NCI-H1105 treated with DMSO at 0.1 percent for 48 hours (cell line): ENCODE measurements at regions not wholly inside any gene's neighbourhood (a gene's known extent, or its start where the extent isn't known, plus 50 kb on each side); places are given as distances from the start of the nearest gene placed in this dataset.
A peak's percentile ranks its signal among the peaks of the same experiment; 100 is the strongest.

Experiments
- DNase-seq: peaks from one replicate; lab custom pipeline; 2025; lab: John Stamatoyannopoulos, UW

DNA sequence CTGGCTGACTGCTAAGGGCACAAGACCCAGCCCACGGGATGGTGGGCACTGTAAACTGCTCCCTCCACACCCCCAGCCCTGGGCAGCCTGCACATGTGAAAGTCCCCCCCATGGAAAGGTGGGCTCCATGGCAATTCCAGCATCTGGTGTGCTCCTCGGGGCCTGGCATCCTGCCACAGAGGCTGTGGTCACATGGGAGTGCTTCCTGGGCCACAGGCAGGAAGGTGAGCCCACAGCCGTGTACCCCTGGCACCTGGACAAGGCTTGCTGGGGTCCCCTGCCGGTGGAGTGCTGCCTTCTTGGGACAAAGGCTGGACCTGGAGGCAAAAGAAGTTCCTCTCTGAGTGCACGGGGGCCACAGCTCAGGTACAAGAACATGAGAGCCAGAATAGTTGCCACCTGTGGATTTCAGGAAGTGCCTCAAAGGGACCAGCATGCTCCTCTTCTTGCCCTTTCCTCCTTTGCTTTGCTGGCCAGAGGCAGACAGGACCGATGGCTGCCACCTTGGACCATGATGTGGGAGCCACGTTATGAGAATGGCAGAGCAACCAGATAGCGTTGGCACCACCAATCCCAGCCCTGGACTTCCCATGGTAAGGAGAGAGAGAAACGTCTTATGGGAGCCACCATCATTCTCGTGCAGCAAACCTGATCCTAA is 120.2 kb upstream of the MLN start:
- peak; percentile 11 for DNase-seq

DNA sequence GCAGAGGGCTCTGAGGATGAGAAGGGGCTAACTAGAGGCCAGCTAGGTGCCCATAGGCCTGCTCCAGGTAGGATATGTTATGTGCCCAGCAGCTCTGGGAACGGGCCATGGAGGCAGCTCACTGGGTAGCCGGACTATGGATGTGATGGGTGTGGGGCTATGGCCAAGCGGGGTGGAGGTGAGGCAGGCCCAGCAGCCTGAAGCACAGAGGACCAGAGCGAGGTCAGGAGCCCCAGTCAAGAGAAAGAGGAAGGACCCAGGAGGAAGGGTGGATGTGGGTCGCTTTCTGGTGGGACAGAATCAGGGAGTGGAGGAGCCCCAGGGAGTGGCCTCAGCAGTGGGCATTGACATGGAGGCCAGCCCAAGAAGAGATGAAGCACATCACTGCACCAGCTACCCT is 117.9 kb upstream of the MLN start:
- no peak for DNase-seq

DNA sequence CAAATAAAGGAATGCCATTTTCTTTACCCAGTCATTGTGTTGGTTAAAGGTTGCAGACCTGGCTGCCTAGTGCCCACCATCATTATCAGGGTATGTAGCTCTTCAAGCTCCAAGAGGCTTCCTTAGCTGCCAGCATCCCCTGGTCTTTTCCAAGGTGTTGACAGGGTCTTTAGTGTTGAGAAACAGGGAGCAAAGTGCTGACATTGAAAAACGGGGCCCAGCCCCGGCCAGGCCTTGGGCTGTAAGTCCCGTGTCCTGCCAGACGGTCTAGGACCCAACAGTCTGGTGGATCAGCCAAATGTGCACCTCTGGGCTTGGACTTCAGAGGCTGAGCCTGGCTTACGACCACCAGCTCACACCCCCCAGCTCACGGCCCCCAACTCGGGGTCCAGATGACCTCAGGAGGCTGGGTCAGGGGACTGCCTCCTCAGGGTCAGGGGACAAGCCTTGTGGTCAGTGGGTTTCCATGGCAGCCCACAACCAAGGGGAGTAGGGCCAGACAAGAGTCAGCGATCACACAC is 114.4 kb upstream of the MLN start:
- DNase-seq = no peak

DNA sequence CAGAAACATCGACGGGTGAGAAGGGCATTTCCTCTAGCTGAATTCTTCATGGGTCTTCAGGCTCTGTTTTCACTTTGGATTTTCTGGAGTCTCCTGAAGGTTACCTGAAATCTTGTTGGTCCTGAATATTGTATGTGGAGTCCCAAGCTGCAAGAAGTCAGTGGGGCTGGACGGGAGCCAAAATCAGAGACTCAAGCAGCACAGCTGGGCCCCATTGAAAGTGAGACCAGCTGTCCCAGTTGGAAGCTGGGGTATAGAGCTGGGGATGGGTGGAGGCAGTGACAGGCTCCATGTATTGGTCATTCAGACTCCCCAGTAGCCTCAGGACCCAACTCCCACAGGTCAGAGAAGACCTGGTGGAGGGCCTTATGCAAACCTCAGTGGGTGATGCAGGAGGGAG is 111.3 kb upstream of the MLN start:
- DNase-seq = no peak

DNA sequence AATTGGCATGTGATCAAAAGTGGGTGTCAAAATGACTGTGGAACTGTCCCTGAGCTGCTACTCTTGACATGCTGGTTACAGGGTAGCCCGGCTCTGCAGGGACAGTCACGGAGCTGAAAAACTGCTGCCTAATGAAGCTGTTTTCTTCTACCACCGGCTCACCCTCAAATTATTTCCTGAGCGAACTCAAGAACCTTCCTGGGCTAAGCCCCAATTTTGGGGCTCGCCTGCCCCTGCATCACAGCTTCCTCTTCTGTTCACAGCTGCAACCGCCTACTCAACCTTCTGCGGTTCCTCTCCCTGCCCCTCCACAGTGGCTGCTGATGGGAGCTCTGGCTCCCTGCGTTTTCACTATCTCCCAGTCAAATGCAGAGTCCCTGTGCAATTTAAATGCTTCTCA is 110.8 kb upstream of the MLN start:
- DNase-seq = no peak

DNA sequence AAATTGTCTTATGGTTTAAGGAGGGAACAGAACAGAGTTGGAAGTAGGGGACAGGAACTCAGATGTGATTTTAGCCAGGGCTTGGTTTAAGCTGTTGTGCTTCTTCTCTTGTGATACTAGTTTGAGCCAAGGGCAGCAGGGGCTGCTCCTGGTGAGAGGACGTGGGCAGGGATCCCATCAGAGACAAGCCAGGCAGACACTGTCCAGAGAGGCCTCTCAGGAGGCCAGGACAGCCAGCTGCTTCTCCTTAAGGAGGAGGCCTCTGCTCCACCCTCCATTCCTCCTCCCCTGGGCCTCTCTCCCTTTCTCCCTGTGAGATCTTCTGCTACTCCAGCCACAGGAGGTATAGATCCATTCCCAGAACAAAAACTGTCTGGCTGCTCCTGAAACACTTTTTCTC is 108.4 kb upstream of the MLN start:
- DNase-seq = no peak

DNA sequence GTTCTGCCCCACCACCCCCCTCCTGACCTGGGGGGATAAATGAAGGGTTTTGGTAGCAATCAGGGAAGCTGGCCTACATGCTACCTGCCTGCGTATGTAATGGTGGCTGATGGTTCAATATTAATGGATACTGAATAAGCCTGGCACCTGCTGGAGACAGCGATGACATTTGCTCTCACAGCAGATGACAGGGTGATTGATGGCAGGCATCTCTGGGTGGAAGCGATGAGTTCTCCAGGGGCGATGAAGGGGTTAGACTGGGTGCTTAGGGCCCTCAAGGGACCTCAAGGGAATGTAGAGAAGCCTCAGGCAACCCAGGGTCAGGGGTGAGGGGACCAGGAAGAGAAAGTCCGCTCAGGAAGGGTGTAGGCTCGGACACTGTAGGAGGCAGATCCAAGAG is 107.7 kb upstream of the MLN start:
- no peak for DNase-seq

DNA sequence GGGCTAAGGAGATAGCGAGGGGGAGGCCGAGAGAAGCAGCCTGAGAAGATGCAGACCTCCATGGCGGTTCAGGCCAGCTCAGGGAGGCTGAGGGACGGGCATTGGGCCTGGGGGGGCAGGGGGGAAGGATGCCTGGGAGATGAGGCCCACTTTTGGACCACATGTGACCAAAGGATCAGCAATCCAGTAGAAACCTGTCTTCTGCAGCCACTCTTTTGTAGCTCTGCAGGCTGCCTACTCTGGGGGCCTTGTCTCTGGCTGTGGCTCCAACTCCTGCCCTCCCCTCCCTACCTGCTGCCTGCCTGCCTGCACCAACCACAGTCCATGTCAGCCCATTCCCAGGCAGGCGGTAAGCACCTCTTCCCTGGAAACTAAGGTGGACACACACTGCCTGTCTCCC is 106.8 kb upstream of the MLN start:
- DNase-seq = no peak

DNA sequence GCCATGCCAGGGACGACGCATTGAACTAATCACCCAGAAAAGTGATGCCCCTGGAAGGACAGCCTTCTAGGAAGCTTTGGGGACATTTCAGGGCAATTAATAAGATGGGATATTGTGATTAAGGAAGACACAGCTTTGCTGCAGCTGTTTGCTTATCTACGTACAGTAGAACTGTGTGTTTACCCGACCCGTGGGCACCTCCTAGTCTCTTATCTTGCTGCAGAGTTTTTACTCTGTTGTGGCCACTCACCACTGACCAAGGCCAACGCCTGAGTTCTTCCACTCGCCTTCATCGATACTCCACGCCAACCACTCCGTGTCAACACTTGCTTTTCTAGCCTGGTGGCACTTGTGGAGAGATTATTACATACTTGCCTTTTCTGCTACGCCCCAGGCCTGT is 105.9 kb upstream of the MLN start:
- no peak for DNase-seq

DNA sequence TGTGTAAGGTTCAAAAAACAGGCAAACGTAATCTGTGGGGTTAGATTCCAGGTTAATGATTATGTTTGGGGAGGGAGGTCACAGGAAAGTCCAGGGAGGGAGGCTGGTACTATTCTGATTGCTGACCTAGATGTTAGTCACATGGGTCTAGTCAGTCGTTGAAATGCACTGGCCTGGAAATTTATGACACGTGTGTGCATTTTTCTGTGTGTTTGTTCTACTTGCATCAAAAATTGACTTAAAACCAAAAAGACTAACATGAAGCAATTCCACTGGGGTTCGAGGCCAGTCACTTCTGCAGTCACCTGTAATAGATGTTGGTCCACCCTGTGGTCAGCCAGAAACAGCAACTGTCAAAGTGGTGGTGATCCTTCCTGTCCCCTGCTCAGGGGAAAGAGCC is 104.2 kb upstream of the MLN start:
- no peak for DNase-seq

DNA sequence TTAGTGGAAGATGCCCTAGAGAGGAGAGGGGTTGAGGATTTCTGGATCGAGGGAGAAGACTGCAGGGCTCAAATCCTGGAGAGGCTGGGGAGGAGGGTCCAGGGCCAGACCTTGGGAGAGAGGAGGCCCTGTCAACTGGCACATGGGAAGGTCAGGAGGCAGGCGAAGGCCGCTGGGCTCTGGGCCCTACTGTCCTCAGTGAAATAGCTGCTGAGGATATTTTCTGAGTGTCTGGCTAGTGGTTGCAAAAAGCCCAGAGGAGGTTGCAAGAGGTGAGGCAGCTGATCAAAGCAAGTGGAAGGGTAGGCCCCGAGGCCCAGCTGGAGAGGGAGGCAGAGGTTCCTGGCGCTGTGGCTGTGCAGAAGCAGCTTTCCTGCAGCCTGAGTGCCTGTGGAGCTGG is 103.4 kb upstream of the MLN start:
- DNase-seq = no peak

DNA sequence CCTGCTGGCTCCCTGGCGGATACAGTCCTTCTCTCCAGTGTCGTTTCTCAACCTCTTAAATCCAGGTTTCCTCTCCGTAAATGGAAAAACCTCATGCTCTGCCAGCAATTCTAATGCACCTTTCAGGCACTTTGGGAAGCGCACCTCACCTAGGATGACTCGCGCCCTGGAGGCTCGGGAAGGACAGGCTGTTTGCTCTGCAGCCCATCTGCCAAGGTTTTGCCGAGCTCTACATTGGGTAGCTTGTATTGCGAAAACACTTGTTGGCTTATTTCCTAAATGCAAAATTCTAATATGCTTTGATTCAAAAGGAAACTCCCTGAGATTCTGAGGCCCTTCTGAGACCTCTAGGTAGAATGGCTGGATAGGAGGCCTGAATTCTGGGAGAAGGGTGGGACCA is 102.6 kb upstream of the MLN start:
- peak; percentile 23 for DNase-seq

DNA sequence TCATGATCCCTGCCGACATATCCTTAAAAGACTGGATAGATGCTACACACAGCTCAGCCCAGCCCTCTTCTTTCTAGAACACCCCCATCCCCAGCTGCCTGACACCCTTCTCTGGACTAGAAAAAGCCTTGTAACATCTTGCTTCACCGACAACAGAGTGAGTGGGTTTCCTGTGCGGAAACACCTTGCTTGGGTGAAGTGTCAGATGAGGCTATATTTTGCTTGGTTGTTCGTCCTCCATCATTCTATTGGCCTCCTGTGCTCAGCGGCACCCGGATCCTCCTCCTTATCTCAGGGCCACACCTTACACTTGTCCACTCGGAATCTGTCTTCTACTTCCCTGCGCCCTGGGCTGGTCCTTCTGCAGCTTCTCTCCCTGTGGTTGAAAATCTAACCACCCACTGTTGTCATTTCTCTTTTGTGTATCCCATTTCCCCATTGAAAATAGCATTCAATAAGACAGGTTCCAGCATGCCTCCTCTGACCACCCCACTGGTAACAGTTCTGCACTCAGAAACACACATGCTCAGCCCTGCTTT is 101.3 kb upstream of the MLN start:
- DNase-seq = no peak

DNA sequence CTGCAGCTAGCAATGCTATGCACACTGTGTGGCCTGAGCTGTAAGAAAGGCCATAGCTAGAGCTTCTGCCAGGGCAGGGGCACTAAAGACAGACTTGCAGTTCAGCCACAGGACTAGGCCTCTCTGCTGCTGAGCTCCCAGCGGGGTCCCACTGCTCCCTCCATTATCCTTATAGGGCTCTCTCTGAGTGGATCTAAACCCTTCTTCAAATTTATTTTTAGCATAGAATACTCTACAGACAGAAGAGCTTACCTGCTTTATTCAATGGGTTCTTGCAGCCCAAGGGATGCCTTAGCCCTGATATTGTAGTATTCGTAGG is 100.9 kb upstream of the MLN start:
- no peak for DNase-seq

DNA sequence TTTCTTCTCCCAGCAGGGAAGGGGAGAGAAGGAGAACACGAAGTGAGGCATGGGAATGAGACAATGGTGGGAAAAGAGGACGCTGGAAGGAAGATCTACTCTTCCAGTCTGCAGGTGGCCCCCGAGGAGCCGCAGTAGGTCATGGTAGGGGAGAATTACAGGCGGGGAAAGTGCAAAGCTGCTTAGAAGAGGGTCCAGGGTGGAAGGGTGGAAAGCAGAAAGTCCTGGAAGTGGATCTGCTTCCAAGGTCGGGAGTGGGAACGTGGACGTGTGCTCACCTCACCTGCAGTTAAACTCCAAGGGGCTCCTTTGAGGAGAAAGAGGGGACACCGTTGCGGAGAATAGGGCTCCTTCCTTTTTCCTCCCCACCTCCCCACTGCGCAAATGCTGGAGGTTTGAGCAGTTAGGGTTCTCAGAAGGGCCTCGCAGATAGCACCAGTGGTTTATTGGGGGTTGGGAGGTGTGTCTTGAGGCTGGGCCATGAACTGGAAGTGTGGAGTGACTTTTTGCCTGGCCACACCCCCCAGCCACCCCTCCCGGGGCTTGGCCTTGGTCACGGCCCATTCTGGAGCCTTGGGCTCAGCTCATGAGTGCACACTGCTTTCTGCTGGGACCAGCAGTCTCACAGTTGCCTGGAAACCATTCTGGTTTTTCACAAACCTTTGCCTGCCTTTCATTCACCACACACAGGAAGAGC is 100.4 kb upstream of the MLN start:
- DNase-seq = no peak

DNA sequence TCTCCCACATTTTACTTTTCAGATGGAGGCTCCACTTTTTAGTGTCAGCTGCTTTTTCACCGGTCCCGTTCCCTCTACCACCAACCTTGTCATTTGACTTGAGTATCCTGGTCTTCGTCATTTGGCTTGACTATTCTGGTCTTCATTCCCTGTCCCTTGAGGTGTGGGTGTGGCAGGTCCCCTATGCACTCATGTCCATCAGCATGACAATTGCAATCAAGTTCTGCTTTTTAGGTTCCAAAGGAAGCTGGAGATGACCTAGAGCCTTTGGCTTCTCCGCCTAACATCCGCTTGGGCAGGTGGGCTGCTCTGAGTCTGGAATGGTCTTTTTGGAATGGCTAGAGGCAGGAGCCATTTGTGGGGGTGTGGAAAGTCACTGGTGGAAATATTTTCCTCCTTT is 99.8 kb upstream of the MLN start:
- no peak for DNase-seq

DNA sequence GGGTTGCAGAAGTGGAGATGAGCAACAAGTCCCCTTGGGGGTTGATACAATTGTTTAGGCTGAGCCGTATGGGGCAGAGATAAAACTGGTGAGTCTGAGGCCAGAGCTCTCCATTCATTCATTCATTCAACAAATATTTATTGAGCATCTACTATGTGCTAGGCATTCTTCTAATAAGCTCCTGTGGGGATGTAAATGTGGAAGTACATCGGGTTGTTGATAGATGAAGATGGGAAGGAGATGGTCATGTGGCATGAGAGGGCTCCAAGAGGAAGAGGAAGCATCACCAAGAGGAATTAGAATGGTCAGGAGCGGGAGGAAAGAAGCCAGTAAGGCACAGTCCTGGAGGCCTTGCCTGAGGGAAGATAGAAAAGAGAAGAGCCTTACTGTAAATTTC is 98.7 kb upstream of the MLN start:
- no peak for DNase-seq

DNA sequence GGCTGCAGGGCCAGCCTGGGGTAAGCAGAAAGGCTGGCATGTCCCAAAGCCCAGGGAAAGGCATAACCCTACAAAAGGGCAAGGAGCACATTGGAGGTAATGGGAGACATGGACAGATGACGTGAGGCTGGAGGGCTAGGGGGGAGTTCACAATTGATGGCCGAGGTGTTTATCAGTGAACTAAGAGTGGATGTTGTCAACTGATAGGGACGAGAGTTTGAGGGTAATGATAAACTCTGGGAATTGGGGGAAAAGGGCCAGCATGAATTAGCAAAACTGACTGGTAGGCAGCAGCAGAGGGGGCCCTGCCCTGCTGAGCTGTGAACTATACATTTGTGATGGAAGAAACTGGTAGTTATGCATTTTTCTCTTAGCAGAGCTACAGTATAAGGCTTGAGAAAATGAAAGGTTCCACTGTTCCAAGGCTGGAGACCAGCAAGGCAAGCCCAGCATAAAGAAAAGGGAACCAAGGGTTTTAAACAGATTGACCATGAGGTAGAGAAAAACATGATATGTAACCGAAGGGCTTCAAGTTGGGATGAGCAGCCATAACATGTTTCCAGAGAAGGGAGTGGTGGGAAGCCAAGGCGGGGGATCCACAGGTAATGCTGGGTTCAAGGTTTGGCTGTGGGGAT is 98.1 kb upstream of the MLN start:
- no peak for DNase-seq

DNA sequence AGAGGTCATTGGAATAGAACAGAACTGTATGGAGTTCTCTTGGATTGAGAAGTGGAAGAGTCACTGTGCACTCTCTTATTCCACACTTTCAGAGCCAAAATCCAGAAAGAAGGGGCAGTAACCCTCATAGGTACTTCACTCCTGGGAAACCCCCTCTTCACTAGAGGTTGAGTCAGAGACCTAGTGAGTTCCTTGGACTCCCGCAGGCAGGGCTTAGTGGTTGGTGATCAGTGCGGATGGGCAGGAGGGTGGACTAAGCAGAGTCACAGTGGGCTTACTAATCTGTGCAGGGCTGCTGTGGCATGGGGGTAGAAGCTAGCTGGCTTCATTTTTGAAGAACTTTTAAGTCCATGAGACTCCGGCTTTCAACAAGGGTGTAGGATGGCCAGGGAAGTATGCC is 95.0 kb upstream of the MLN start:
- DNase-seq = no peak

DNA sequence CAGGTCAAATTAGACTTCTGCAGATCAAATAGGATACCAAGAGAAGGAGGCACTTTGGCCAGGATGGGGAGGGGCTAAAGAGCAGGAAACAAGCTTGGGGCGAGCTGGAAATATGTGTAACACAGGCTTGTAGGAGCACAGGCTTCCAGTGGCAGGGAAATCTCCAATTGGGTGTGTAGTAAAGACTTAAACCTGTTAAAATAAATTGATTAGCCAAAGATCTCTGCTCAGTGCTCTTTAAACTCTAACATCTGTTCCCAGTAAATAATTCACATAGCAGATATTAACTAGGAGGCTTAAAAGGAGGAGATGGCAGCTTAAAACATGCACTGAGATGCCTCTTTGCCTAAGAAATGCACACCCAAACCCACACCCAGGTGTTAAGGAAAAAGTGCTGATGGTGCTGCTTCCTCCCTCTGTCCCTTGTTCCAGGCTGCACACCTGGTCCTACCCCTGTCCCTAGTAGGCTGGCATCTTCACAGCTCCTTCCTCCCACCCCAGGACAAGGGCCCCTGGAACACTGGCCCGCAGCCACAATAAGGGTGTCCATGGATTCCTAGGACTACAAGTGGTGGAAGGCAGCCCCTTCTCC is 93.5 kb upstream of the MLN start:
- DNase-seq = no peak

DNA sequence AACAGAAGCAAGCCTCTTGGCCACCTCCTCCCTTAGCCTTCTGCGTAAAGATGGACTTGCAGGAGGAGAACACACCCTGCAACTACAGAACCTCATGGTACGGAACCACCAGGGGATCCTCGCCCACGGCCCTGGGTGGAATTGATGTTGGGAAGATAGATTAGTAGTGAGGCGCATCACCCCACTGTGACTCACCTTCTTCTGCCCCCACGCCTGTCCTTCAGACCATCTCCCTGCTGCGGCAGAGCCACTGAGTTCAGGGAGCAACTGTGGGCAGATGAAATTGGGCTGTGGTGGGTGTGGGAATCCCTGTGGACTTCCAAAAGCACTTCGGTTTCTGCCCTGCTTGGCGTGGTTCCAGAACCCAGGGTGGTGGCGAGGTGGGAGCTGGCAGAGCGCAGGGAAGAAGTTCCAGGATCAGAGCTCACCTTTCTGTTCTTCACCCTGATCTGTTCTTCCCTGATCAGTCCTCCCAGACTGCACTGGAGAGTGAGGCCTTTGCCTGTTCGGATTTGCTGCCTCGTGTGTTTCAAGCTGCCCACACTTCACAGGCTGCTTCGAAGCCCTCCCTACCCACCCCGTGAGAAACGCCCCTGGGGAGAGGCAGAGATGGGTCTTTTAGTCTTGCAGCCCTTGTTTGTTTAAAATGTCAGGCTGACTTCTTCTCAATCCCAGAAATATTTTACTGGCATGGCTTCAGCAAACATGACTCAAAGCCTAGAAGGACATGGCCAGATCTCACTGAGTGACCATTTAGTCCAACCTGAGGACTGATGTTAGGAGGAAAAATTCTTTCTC is 92.8 kb upstream of the MLN start:
- no peak for DNase-seq

DNA sequence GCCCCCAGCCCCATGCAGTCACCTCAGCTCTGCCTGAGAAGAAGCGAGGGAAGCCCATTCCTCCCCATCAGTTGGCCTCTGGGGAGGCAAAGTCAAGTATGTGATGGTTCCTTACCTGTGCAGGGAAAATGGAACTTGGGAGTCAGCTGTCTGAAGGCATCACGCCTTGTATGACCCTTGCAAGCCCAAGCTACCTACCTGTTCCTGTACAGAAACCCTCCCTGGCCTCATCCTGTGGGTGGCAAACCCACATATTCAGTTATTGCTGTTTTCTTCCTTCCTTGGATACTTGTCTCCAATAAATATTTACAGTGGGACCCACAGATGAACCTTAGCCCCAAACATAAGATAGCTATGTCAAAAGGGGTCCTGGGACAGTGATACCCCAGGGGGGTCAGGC is 92.2 kb upstream of the MLN start:
- no peak for DNase-seq
